Stimulated activated naive CD8-positive, alpha-beta T cell treated with anti-CD3 and anti-CD28 coated beads, Interleukin-15, amount 100 ng/mL, for 72 hours (primary cell): ENCODE measurements at regions not wholly inside any gene's neighbourhood (a gene's known extent, or its start where the extent isn't known, plus 50 kb on each side); places are given as distances from the start of the nearest gene placed in this dataset.

ENCODE experiments used
- ATAC-seq: fragments of 150-1000 bp; cut with Tn5 transposase; 2 replicates; pipeline ENCODE4 v1.10.0; 2021; ENCODE audit warnings: mild to moderate bottlenecking, moderate library complexity
- DNase-seq, 2 donors: peaks; one replicate each; pipeline ENCODE4 v3.0.0; 2021 to 2022
- H3K27ac Mint-ChIP-seq, 2 donors: one replicate each; pipeline ENCODE4 v1.8.0; 2022; ENCODE audit warnings: mild to moderate bottlenecking in 2 of 2, mixed read lengths in 2 of 2, moderate library complexity in 2 of 2
- H3K27me3 Mint-ChIP-seq: one replicate; pipeline ENCODE4 v1.8.0; 2022; ENCODE audit warnings: mixed read lengths
- H3K4me1 Mint-ChIP-seq: one replicate; pipeline ENCODE4 v1.8.0; 2022; ENCODE audit warnings: mild to moderate bottlenecking, mixed read lengths
- H3K4me3 Mint-ChIP-seq, 2 donors: one replicate each; pipeline ENCODE4 v1.8.0; 2022; ENCODE audit warnings: mild to moderate bottlenecking in 2 of 2, mixed read lengths in 2 of 2, moderate library complexity in 1 of 2
- H3K9me3 Mint-ChIP-seq, 2 donors: one replicate each; pipeline ENCODE4 v1.8.0; 2022; ENCODE audit warnings: mixed read lengths in 2 of 2

GRCh38 chr2:153667475-153667874, 188.9 kb upstream of the RPRM start:
- Mint-ChIP-seq H3K27ac (no peak overlapping the region), H3K4me3 (no peak overlapping the region), H3K4me1 (no peaks in the 10 kb centered on the region), H3K27me3 (no peaks in the 10 kb centered on the region), H3K9me3 (peaks cover 6 to 21% of the 10 kb centered on the region in 2 donors)
- DNase-seq (no peak), ATAC-seq (no peak)

- Mint-ChIP-seq H3K27ac (no peak overlapping the region), H3K27me3 (no peaks in the 10 kb centered on the region), H3K4me3 (no peak overlapping the region), H3K4me1 (no peaks in the 10 kb centered on the region), H3K9me3 (peaks cover 6 to 33% of the 10 kb centered on the region in 2 donors)
- DNase-seq, result no peak
- no peak for ATAC-seq
Measured at GRCh38 chr2:153668923-153669322, 190.4 kb upstream of the RPRM start.

GRCh38 chr2:153710128-153710527, 161.6 kb upstream of the GALNT13 start:
- Mint-ChIP-seq H3K27ac (no peak overlapping the region), H3K27me3 (no peaks in the 10 kb centered on the region), H3K4me3 (no peak overlapping the region), H3K4me1 (no peaks in the 10 kb centered on the region), H3K9me3 (peaks cover 4 to 7% of the 10 kb centered on the region in 2 donors)
- DNase-seq, result no peak
- ATAC-seq, result no peak

- H3K27ac Mint-ChIP-seq, result no peak overlapping the region
- no peaks in the 10 kb centered on the region for H3K4me1 Mint-ChIP-seq
- H3K27me3 Mint-ChIP-seq, result no peaks in the 10 kb centered on the region
- no peak for ATAC-seq
- H3K4me3 Mint-ChIP-seq, result no peak overlapping the region
- DNase-seq, result no peak
- H3K9me3 Mint-ChIP-seq, result peaks cover 0 to 6% of the 10 kb centered on the region in 2 donors
Measured at GRCh38 chr2:153715218-153715850, 156.4 kb upstream of the GALNT13 start.

- Mint-ChIP-seq H3K4me1 (no peaks in the 10 kb centered on the region), H3K27ac (no peak overlapping the region), H3K4me3 (no peak overlapping the region), H3K27me3 (no peaks in the 10 kb centered on the region), H3K9me3 (peaks cover 0 to 6% of the 10 kb centered on the region in 2 donors)
- ATAC-seq, result no peak
- DNase-seq, result no peak
Measured at GRCh38 chr2:153717060-153717459, 154.7 kb upstream of the GALNT13 start.

GRCh38 chr2:153739394-153739793, 132.3 kb upstream of the GALNT13 start:
- ATAC-seq, result no peak
- no peak for DNase-seq
- no peak overlapping the region for H3K4me3 Mint-ChIP-seq
- H3K4me1 Mint-ChIP-seq, result no peaks in the 10 kb centered on the region
- no peak overlapping the region for H3K27ac Mint-ChIP-seq
- peaks cover 14 to 31% of the 10 kb centered on the region in 2 donors for H3K9me3 Mint-ChIP-seq
- H3K27me3 Mint-ChIP-seq, result no peaks in the 10 kb centered on the region

GRCh38 chr2:153761936-153762335, 109.8 kb upstream of the GALNT13 start:
- Mint-ChIP-seq H3K27me3 (no peaks in the 10 kb centered on the region), H3K9me3 (peaks cover 31 to 36% of the 10 kb centered on the region in 2 donors), H3K4me1 (no peaks in the 10 kb centered on the region), H3K27ac (no peak overlapping the region), H3K4me3 (no peak overlapping the region)
- ATAC-seq (no peak), DNase-seq (no peak)

- ATAC-seq, result no peak
- DNase-seq, result no peak
- Mint-ChIP-seq H3K4me1 (no peaks in the 10 kb centered on the region), H3K9me3 (peaks cover 48 to 51% of the 10 kb centered on the region in 2 donors), H3K4me3 (no peak overlapping the region), H3K27me3 (no peaks in the 10 kb centered on the region), H3K27ac (no peak overlapping the region)
Measured at GRCh38 chr2:153766415-153766814, 105.3 kb upstream of the GALNT13 start.

- Mint-ChIP-seq H3K27me3 (no peaks in the 10 kb centered on the region), H3K4me1 (no peaks in the 10 kb centered on the region), H3K9me3 (peaks cover 26 to 31% of the 10 kb centered on the region in 2 donors), H3K27ac (no peak overlapping the region), H3K4me3 (no peak overlapping the region)
- DNase-seq (no peak), ATAC-seq (no peak)
Measured at GRCh38 chr2:153770359-153770991, 101.2 kb upstream of the GALNT13 start.

- Mint-ChIP-seq H3K27me3 (no peaks in the 10 kb centered on the region), H3K4me3 (no peak overlapping the region), H3K27ac (no peak overlapping the region), H3K4me1 (no peaks in the 10 kb centered on the region), H3K9me3 (peaks cover 6 to 19% of the 10 kb centered on the region in 2 donors)
- no peak for DNase-seq
- ATAC-seq, result no peak
Measured at GRCh38 chr2:153780241-153780640, 91.5 kb upstream of the GALNT13 start.

GRCh38 chr2:153786016-153786415, 85.7 kb upstream of the GALNT13 start:
- ATAC-seq (no peak), DNase-seq (no peak)
- no peaks in the 10 kb centered on the region for H3K27me3 Mint-ChIP-seq
- H3K27ac Mint-ChIP-seq, result no peak overlapping the region
- no peaks in the 10 kb centered on the region for H3K4me1 Mint-ChIP-seq
- H3K4me3 Mint-ChIP-seq, result no peak overlapping the region
- peaks cover 21 to 22% of the 10 kb centered on the region in 2 donors for H3K9me3 Mint-ChIP-seq

GRCh38 chr2:153787612-153788011, 84.1 kb upstream of the GALNT13 start:
- ATAC-seq (no peak), DNase-seq (no peak)
- H3K27ac Mint-ChIP-seq, result no peak overlapping the region
- H3K4me3 Mint-ChIP-seq, result no peak overlapping the region
- no peaks in the 10 kb centered on the region for H3K27me3 Mint-ChIP-seq
- no peaks in the 10 kb centered on the region for H3K4me1 Mint-ChIP-seq
- peaks cover 20 to 21% of the 10 kb centered on the region in 2 donors for H3K9me3 Mint-ChIP-seq

- H3K27ac Mint-ChIP-seq, result no peak overlapping the region
- H3K27me3 Mint-ChIP-seq, result no peaks in the 10 kb centered on the region
- no peaks in the 10 kb centered on the region for H3K9me3 Mint-ChIP-seq
- ATAC-seq (no peak), DNase-seq (no peak)
- no peaks in the 10 kb centered on the region for H3K4me1 Mint-ChIP-seq
- H3K4me3 Mint-ChIP-seq, result no peak overlapping the region
Measured at GRCh38 chr2:153802671-153803070, 69.1 kb upstream of the GALNT13 start.

- no peak overlapping the region for H3K4me3 Mint-ChIP-seq
- no peaks in the 10 kb centered on the region for H3K27me3 Mint-ChIP-seq
- H3K9me3 Mint-ChIP-seq, result no peaks in the 10 kb centered on the region
- no peak overlapping the region for H3K27ac Mint-ChIP-seq
- DNase-seq (no peak), ATAC-seq (no peak)
- no peaks in the 10 kb centered on the region for H3K4me1 Mint-ChIP-seq
Measured at GRCh38 chr2:153808679-153809078, 63.0 kb upstream of the GALNT13 start.

- ATAC-seq (no peak), DNase-seq (no peak)
- Mint-ChIP-seq H3K4me1 (no peaks in the 10 kb centered on the region), H3K4me3 (no peak overlapping the region), H3K27me3 (no peaks in the 10 kb centered on the region), H3K9me3 (peaks cover 0 to 7% of the 10 kb centered on the region in 2 donors), H3K27ac (no peak overlapping the region)
Measured at GRCh38 chr2:153811516-153811915, 60.2 kb upstream of the GALNT13 start.

- Mint-ChIP-seq H3K4me1 (no peaks in the 10 kb centered on the region), H3K4me3 (no peak overlapping the region), H3K27me3 (no peaks in the 10 kb centered on the region), H3K9me3 (peaks cover 0 to 7% of the 10 kb centered on the region in 2 donors), H3K27ac (no peak overlapping the region)
- no peak for DNase-seq
- no peak for ATAC-seq
Measured at GRCh38 chr2:153812632-153813031, 59.1 kb upstream of the GALNT13 start.

- ATAC-seq (no peak), DNase-seq (no peak)
- no peaks in the 10 kb centered on the region for H3K4me1 Mint-ChIP-seq
- no peak overlapping the region for H3K4me3 Mint-ChIP-seq
- H3K27ac Mint-ChIP-seq, result no peak overlapping the region
- H3K9me3 Mint-ChIP-seq, result peaks cover 0 to 15% of the 10 kb centered on the region in 2 donors
- H3K27me3 Mint-ChIP-seq, result no peaks in the 10 kb centered on the region
Measured at GRCh38 chr2:153818242-153818641, 53.5 kb upstream of the GALNT13 start.
